Endothelial cell (in vitro differentiated cells): ENCODE measurements at regions not wholly inside any gene's neighbourhood (a gene's known extent, or its start where the extent isn't known, plus 50 kb on each side); places are given as distances from the start of the nearest gene placed in this dataset.

Experiments used
- DNase-seq: peaks from one replicate; pipeline ENCODE4 v3.0.0; 2021; ENCODE audit warnings: low spot score
- H3K27ac Mint-ChIP-seq: one replicate; pipeline ENCODE4 v1.8.0; 2021; ENCODE audit warnings: mixed read lengths, inconsistent platforms; ENCODE audit not compliant: unreplicated experiment
- H3K27me3 Mint-ChIP-seq: one replicate; pipeline ENCODE4 v1.8.0; 2021; ENCODE audit warnings: mild to moderate bottlenecking, moderate library complexity, mixed read lengths, inconsistent platforms; ENCODE audit not compliant: unreplicated experiment
- H3K36me3 Mint-ChIP-seq: one replicate; pipeline ENCODE4 v1.8.0; 2021; ENCODE audit warnings: mild to moderate bottlenecking, low read depth, mixed read lengths, inconsistent platforms; ENCODE audit not compliant: unreplicated experiment
- H3K4me1 Mint-ChIP-seq: one replicate; pipeline ENCODE4 v1.8.0; 2021; ENCODE audit warnings: mild to moderate bottlenecking, mixed read lengths, inconsistent platforms; ENCODE audit not compliant: unreplicated experiment
- H3K4me3 Mint-ChIP-seq: one replicate; pipeline ENCODE4 v1.8.0; 2021; ENCODE audit warnings: mild to moderate bottlenecking, mixed read lengths, inconsistent platforms; ENCODE audit not compliant: unreplicated experiment
- H3K9me3 Mint-ChIP-seq: one replicate; pipeline ENCODE4 v1.8.0; 2021; ENCODE audit warnings: mixed read lengths, inconsistent platforms; ENCODE audit not compliant: unreplicated experiment
- CTCF ChIP-seq: fragments of 200-600 bp; sonication (generic); IDR thresholded peaks from one replicate; pipeline ENCODE4 v1.5.0; 2021; ENCODE audit warnings: antibody characterized with exemption; ENCODE audit not compliant: unreplicated experiment

- no peaks in the 10 kb centered on the region for H3K27me3 Mint-ChIP-seq
- H3K27ac Mint-ChIP-seq: no peak overlapping the region
- DNase-seq: no peak
- H3K9me3 Mint-ChIP-seq: no peaks in the 10 kb centered on the region
- H3K4me1 Mint-ChIP-seq: no peaks in the 10 kb centered on the region
- no peaks in the 10 kb centered on the region for H3K36me3 Mint-ChIP-seq
- no peak for TF ChIP-seq CTCF
- H3K4me3 Mint-ChIP-seq: no peak overlapping the region
Measured at GRCh38 chr7:13822678-13823077, 166.8 kb downstream of the ETV1 start.

- Mint-ChIP-seq H3K9me3 (no peaks in the 10 kb centered on the region), H3K27me3 (no peaks in the 10 kb centered on the region), H3K4me3 (no peak overlapping the region), H3K27ac (no peak overlapping the region), H3K4me1 (peaks cover 4% of the 10 kb centered on the region), H3K36me3 (no peaks in the 10 kb centered on the region)
- DNase-seq: no peak
- no peak for TF ChIP-seq CTCF
Measured at GRCh38 chr7:13826752-13827151, 162.7 kb downstream of the ETV1 start.

- peaks cover 4% of the 10 kb centered on the region for H3K4me1 Mint-ChIP-seq
- TF ChIP-seq CTCF: no peak
- H3K9me3 Mint-ChIP-seq: no peaks in the 10 kb centered on the region
- H3K4me3 Mint-ChIP-seq: no peak overlapping the region
- no peak overlapping the region for H3K27ac Mint-ChIP-seq
- DNase-seq: no peak
- H3K36me3 Mint-ChIP-seq: no peaks in the 10 kb centered on the region
- no peaks in the 10 kb centered on the region for H3K27me3 Mint-ChIP-seq
Measured at GRCh38 chr7:13827716-13828115, 161.8 kb downstream of the ETV1 start.

GRCh38 chr7:13829231-13829630 lies 160.2 kb downstream of the ETV1 start:
- Mint-ChIP-seq H3K27ac (no peak overlapping the region), H3K36me3 (no peaks in the 10 kb centered on the region), H3K4me1 (peaks cover 4% of the 10 kb centered on the region), H3K27me3 (no peaks in the 10 kb centered on the region), H3K9me3 (no peaks in the 10 kb centered on the region), H3K4me3 (no peak overlapping the region)
- TF ChIP-seq CTCF: no peak
- DNase-seq: no peak

GRCh38 chr7:13829914-13830900 lies 159.3 kb downstream of the ETV1 start:
- no peak overlapping the region for H3K4me3 Mint-ChIP-seq
- H3K27me3 Mint-ChIP-seq: no peaks in the 10 kb centered on the region
- peaks cover 4% of the 10 kb centered on the region for H3K4me1 Mint-ChIP-seq
- H3K27ac Mint-ChIP-seq: no peak overlapping the region
- no peaks in the 10 kb centered on the region for H3K9me3 Mint-ChIP-seq
- TF ChIP-seq CTCF: no peak
- DNase-seq: no peak
- H3K36me3 Mint-ChIP-seq: no peaks in the 10 kb centered on the region
